SK-N-SH (cell line): ENCODE measurements at regions not wholly inside any gene's neighbourhood (a gene's known extent, or its start where the extent isn't known, plus 50 kb on each side); places are given as distances from the start of the nearest gene placed in this dataset.

Experiments
- CTCF ChIA-PET: fragments of 300-600, 350-600 bp; formaldehyde crosslinking; extraction: SDS; loops from one replicate; lab custom pipeline; 2021; lab: Yijun Ruan, JAX
- POLR2A ChIA-PET: fragments of 350-600 bp; sonication (Branson Sonifier 250); formaldehyde crosslinking; extraction: SDS; loops from one replicate; lab custom pipeline; 2020; ENCODE audit warnings: antibody characterized with exemption, inconsistent platforms; lab: Yijun Ruan, JAX
- DNase-seq: peaks from one replicate; pipeline ENCODE4 v3.0.0; 2012
- H2AFZ ChIP-seq: fragments of 200-600 bp; sonication (generic); 2 replicates; pipeline ENCODE4 v1.8.1; 2016; ENCODE audit warnings: antibody characterized with exemption, mild to moderate bottlenecking, low read depth
- H3F3A ChIP-seq: fragments of 200-600 bp; sonication (generic); replicated peaks from 2 replicates; pipeline ENCODE3; 2016; ENCODE audit warnings: antibody characterized with exemption, mild to moderate bottlenecking; ENCODE audit not compliant: insufficient read depth
- H3K27ac ChIP-seq, 2 experiments: fragments of 200-500 bp in 1 of 2; fragments of 200-600 bp in 1 of 2; sonication (Bioruptor generic) in 1 of 2; sonication (generic), shearing (Covaris generic) in 1 of 2; 2 replicates each; pipeline versions ENCODE4 v1.5.1 to v1.6.1; 2014 to 2016; ENCODE audit warnings: low read depth in 2 of 2, inconsistent platforms in 1 of 2, low read length in 1 of 2, mild to moderate bottlenecking in 1 of 2, mixed read lengths in 1 of 2
- H3K27me3 ChIP-seq: fragments of 200-600 bp; sonication (generic), shearing (Covaris generic); 2 replicates; pipeline ENCODE4 v1.6.1; 2016; ENCODE audit warnings: mixed run types; ENCODE audit not compliant: insufficient read depth
- H3K36me3 ChIP-seq, 2 experiments: fragments of 200-500 bp in 1 of 2; fragments of 200-600 bp in 1 of 2; sonication (Bioruptor generic) in 1 of 2; sonication (generic) in 1 of 2; replicated peaks in 1 of 2; 2 replicates each; pipeline versions ENCODE3 to v1.5.1; 2014 to 2016; ENCODE audit warnings: low read length in 1 of 2, mild to moderate bottlenecking in 1 of 2; ENCODE audit not compliant: insufficient read depth in 2 of 2, control insufficient read depth in 1 of 2
- H3K4me1 ChIP-seq, 2 experiments: fragments of 200-500 bp in 1 of 2; fragments of 200-600 bp in 1 of 2; sonication (Bioruptor generic) in 1 of 2; sonication (generic), shearing (Covaris generic) in 1 of 2; 2 replicates each; pipeline versions ENCODE4 v1.5.1 to v1.6.1; 2014 to 2016; ENCODE audit warnings: low read depth in 1 of 2, low read length in 1 of 2, mixed run types in 1 of 2; ENCODE audit not compliant: insufficient read depth in 2 of 2, control insufficient read depth in 1 of 2
- H3K4me2 ChIP-seq: fragments of 200-600 bp; sonication (generic), shearing (Covaris generic); 2 replicates; pipeline ENCODE4 v1.6.1; 2017; ENCODE audit warnings: mixed run types
- H3K4me3 ChIP-seq, 2 experiments: fragments of 200-500 bp in 1 of 2; fragments of 200-600 bp in 1 of 2; sonication (Bioruptor generic) in 1 of 2; sonication (generic), shearing (Covaris generic) in 1 of 2; 2 replicates each; pipeline versions ENCODE4 v1.5.1 to v1.8.1; 2014 to 2016; ENCODE audit warnings: low read depth in 2 of 2, inconsistent platforms in 1 of 2, low read length in 1 of 2, mild to moderate bottlenecking in 1 of 2, mixed read lengths in 1 of 2, moderate library complexity in 1 of 2
- H3K79me2 ChIP-seq: fragments of 200-600 bp; sonication (generic); 2 replicates; pipeline ENCODE4 v1.8.1; 2017; ENCODE audit warnings: mild to moderate bottlenecking; ENCODE audit not compliant: insufficient read depth
- H3K9ac ChIP-seq: fragments of 200-600 bp; sonication (generic); 2 replicates; pipeline ENCODE4 v1.6.1; 2017; ENCODE audit warnings: mixed run types
- H3K9me2 ChIP-seq: fragments of 200-600 bp; sonication (generic); 2 replicates; pipeline ENCODE4 v1.6.1; 2017; ENCODE audit warnings: mixed run types
- H3K9me3 ChIP-seq: fragments of 200-600 bp; sonication (generic); 2 replicates; pipeline ENCODE4 v1.6.1; 2017; ENCODE audit warnings: mixed run types, mild to moderate bottlenecking, moderate library complexity
- H4K20me1 ChIP-seq: fragments of 200-600 bp; sonication (generic); 2 replicates; pipeline ENCODE4 v1.6.1; 2017; ENCODE audit warnings: mild to moderate bottlenecking, mixed run types; ENCODE audit not compliant: insufficient read depth
- CHD2 ChIP-seq: fragments of 150-350 bp; IDR thresholded peaks from 2 replicates; pipeline ENCODE4 v1.6.1; 2018; ENCODE audit warnings: low read length; ENCODE audit not compliant: partially characterized antibody
- EP300 ChIP-seq, 2 experiments: IDR thresholded peaks; 2 replicates each; pipeline versions ENCODE4 v1.4.0 to v1.6.1; 2012; ENCODE audit warnings: borderline replicate concordance in 1 of 2, low read depth in 1 of 2, low read length in 1 of 2
- FOSL2 ChIP-seq: IDR thresholded peaks from 2 replicates; pipeline ENCODE4 v1.4.0; 2012; ENCODE audit warnings: low read depth, mild to moderate bottlenecking, moderate library complexity, borderline replicate concordance
- FOXJ3 ChIP-seq: sonication (generic); formaldehyde crosslinking; IDR thresholded peaks from 2 replicates; pipeline ENCODE4 v1.5.1; 2020; ENCODE audit warnings: mild to moderate bottlenecking, missing genetic modification reagents
- GATA2 ChIP-seq: sonication (generic); formaldehyde crosslinking; IDR thresholded peaks from 2 replicates; pipeline ENCODE4 v1.5.0; 2020; ENCODE audit warnings: mild to moderate bottlenecking, missing genetic modification reagents
- MEF2A ChIP-seq: IDR thresholded peaks from 2 replicates; pipeline ENCODE4 v1.4.0; 2012; ENCODE audit warnings: low read depth, borderline replicate concordance
- MXI1 ChIP-seq: IDR thresholded peaks from 2 replicates; pipeline ENCODE4 v1.6.1; 2012; ENCODE audit warnings: mild to moderate bottlenecking, low read depth, low read length, improper control_type of control experiment
- NFIC ChIP-seq: IDR thresholded peaks from 2 replicates; pipeline ENCODE4 v1.4.0; 2012; ENCODE audit warnings: borderline replicate concordance
- RAD21 ChIP-seq: IDR thresholded peaks from 2 replicates; pipeline ENCODE4 v1.6.1; 2012; ENCODE audit warnings: mild to moderate bottlenecking, low read length
- SIN3A ChIP-seq: IDR thresholded peaks from 2 replicates; pipeline ENCODE4 v1.6.1; 2012; ENCODE audit warnings: low read depth, mild to moderate bottlenecking, low read length, moderate library complexity, borderline replicate concordance
- TAF1 ChIP-seq: IDR thresholded peaks from 2 replicates; pipeline ENCODE4 v1.6.1; 2012; ENCODE audit warnings: low read depth, mild to moderate bottlenecking, low read length, moderate library complexity, borderline replicate concordance
- TEAD4 ChIP-seq: IDR thresholded peaks from 2 replicates; pipeline ENCODE4 v1.4.0; 2012; ENCODE audit warnings: mild to moderate bottlenecking, borderline replicate concordance; ENCODE audit not compliant: insufficient read depth
- WGBS: methylation state at CpG from one replicate; pipeline ENCODE4 v1.1.6; 2017; ENCODE audit warnings: low lambda C conversion rate; 5-methylcytosine and 5-hydroxymethylcytosine counted together
- TF ChIP-seq, protein P1 (sequence below): IDR thresholded peaks from 2 replicates; pipeline ENCODE4 v1.4.0; 2012; ENCODE audit warnings: low read depth, borderline replicate concordance
- TF ChIP-seq, protein P2 (sequence below): fragments of 150-350 bp; IDR thresholded peaks from 2 replicates; pipeline ENCODE4 v1.6.1; 2016; ENCODE audit warnings: mild to moderate bottlenecking, low read depth, low read length
- TF ChIP-seq, protein P3 (sequence below): IDR thresholded peaks from 2 replicates; pipeline ENCODE4 v1.4.0; 2012; ENCODE audit warnings: low read depth
- TF ChIP-seq, protein P4 (sequence below): fragments of 150-350 bp; IDR thresholded peaks from 2 replicates; pipeline ENCODE4 v1.6.1; 2017; ENCODE audit warnings: antibody characterized with exemption, low read length, low read depth, borderline replicate concordance
- TF ChIP-seq, protein P5 (sequence below): IDR thresholded peaks from 2 replicates; pipeline ENCODE4 v1.4.0; 2012; ENCODE audit warnings: low read depth, borderline replicate concordance

DNA sequence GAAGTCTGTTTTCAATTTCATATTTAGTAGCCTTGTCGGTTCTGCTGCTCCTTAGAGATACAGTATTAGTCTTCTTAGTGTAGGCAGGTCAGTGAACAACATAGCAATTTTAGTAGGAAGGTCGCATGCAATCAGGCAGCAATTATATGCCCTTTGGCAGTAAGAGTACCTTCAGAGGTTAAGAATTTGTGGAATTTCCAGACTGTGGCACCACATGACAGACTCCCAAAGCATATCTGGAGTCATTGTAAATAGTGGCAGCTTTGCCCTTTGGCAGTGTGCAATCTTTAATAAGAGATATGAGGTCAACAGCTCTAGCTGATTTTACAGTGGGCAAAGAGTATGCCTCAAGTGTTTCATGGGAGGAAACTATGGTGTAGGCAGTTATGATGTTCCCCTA, 1532.5 kb upstream of the CADM2 start:
- Histone ChIP-seq H3K27ac (no peak overlapping the region), H3K36me3 (no peaks in the 10 kb centered on the region), H3K9me2 (no peaks in the 10 kb centered on the region), H3K79me2 (no peaks in the 10 kb centered on the region), H3K4me3 (no peak overlapping the region), H3F3A (no peaks in the 10 kb centered on the region), H3K4me1 (no peaks in the 10 kb centered on the region), H2AFZ (no peak overlapping the region), H4K20me1 (no peaks in the 10 kb centered on the region), H3K9ac (no peak overlapping the region), H3K27me3 (no peaks in the 10 kb centered on the region), H3K4me2 (no peak overlapping the region), H3K9me3 (no peaks in the 10 kb centered on the region)
- ChIA-PET CTCF (no interaction called here), POLR2A (no interaction called here)
- no peak for TF ChIP-seq MEF2A
- WGBS, result 10% methylated on average over 2 of the region's 2 CpGs
- DNase-seq, result no peak

DNA sequence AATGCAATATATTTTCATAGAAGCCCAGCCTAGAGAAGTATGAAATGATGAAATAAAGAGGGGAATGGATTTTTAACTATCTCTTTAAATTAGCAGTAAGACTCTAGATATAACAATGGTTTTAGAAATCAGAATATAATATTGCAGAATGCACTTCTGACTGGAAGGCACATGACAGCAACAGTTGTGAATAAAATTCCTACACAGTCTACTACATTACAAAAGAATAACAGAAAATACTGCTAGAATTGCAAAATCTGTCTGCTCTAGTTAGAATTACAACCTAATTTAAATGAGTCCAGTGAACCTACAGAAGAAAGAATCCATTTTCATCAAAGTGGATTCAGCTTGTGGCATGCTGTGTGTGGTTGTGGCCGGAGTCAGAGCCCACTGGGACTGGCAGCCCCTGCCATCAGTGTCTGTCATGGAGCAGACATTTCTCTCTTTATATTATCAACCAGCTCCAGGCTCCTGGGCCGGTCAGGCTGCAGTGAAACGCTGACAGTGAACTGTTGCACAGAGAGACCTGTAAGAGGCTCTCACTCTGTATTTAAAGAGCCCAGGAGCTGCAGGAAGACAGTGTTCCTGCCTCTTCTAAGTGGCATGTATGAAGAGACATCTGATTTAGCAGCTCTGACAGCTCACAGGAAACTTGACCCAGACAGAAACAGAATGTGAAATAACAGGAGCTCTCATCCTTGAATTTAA, 1523.8 kb upstream of the CADM2 start:
- Histone ChIP-seq H3K9me3 (no peaks in the 10 kb centered on the region), H2AFZ (no peak overlapping the region), H3K4me2 (no peak overlapping the region), H3K36me3 (no peaks in the 10 kb centered on the region), H3K9me2 (0 out of 2 replicates have a peak, but pooled peaks cover 3% of the 10 kb centered on the region), H3K4me3 (no peak overlapping the region), H3K27ac (no peak overlapping the region), H3F3A (no peaks in the 10 kb centered on the region), H4K20me1 (no peaks in the 10 kb centered on the region), H3K4me1 (no peaks in the 10 kb centered on the region), H3K79me2 (no peaks in the 10 kb centered on the region), H3K9ac (no peak overlapping the region), H3K27me3 (no peaks in the 10 kb centered on the region)
- no peak for DNase-seq
- TF ChIP-seq EP300 (IDR thresholded peaks at IDR 0.05; ENCODE audit: borderline replicate concordance in 1 of 2, low read depth in 1 of 2, low read length in 1 of 2) (no peak), TEAD4 (no peak), FOSL2 (no peak), TAF1 (no peak), MXI1 (no peak), RAD21 (no peak), SIN3A (no peak), CHD2 (no peak), NFIC (no peak), GATA2 (CRISPR knock-in tag) (no peak), FOXJ3 (CRISPR knock-in tag) (no peak)
- TF ChIP-seq, protein P1, sequence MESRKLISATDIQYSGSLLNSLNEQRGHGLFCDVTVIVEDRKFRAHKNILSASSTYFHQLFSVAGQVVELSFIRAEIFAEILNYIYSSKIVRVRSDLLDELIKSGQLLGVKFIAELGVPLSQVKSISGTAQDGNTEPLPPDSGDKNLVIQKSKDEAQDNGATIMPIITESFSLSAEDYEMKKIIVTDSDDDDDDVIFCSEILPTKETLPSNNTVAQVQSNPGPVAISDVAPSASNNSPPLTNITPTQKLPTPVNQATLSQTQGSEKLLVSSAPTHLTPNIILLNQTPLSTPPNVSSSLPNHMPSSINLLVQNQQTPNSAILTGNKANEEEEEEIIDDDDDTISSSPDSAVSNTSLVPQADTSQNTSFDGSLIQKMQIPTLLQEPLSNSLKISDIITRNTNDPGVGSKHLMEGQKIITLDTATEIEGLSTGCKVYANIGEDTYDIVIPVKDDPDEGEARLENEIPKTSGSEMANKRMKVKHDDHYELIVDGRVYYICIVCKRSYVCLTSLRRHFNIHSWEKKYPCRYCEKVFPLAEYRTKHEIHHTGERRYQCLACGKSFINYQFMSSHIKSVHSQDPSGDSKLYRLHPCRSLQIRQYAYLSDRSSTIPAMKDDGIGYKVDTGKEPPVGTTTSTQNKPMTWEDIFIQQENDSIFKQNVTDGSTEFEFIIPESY, result no peak
- TF ChIP-seq, protein P2, sequence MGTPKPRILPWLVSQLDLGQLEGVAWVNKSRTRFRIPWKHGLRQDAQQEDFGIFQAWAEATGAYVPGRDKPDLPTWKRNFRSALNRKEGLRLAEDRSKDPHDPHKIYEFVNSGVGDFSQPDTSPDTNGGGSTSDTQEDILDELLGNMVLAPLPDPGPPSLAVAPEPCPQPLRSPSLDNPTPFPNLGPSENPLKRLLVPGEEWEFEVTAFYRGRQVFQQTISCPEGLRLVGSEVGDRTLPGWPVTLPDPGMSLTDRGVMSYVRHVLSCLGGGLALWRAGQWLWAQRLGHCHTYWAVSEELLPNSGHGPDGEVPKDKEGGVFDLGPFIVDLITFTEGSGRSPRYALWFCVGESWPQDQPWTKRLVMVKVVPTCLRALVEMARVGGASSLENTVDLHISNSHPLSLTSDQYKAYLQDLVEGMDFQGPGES, result no peak
- TF ChIP-seq, protein P3, sequence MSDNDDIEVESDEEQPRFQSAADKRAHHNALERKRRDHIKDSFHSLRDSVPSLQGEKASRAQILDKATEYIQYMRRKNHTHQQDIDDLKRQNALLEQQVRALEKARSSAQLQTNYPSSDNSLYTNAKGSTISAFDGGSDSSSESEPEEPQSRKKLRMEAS, result no peak
- TF ChIP-seq, protein P4, sequence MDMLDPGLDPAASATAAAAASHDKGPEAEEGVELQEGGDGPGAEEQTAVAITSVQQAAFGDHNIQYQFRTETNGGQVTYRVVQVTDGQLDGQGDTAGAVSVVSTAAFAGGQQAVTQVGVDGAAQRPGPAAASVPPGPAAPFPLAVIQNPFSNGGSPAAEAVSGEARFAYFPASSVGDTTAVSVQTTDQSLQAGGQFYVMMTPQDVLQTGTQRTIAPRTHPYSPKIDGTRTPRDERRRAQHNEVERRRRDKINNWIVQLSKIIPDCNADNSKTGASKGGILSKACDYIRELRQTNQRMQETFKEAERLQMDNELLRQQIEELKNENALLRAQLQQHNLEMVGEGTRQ, result no peak
- TF ChIP-seq, protein P5, sequence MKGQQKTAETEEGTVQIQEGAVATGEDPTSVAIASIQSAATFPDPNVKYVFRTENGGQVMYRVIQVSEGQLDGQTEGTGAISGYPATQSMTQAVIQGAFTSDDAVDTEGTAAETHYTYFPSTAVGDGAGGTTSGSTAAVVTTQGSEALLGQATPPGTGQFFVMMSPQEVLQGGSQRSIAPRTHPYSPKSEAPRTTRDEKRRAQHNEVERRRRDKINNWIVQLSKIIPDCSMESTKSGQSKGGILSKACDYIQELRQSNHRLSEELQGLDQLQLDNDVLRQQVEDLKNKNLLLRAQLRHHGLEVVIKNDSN, result no peak
- 0% methylated on average over 3 of the region's 3 CpGs for WGBS
- ChIA-PET CTCF (no interaction called here), POLR2A (no interaction called here)
